Mammary epithelial cell (primary cell): ENCODE measurements at regions not wholly inside any gene's neighbourhood (a gene's known extent, or its start where the extent isn't known, plus 50 kb on each side); places are given as distances from the start of the nearest gene placed in this dataset.

Experiments
- CTCF ChIP-seq, 2 donors: IDR thresholded peaks in 1 of 2; conservative IDR thresholded peaks in 1 of 2; 2 replicates each; pipeline ENCODE4 v1.5.1; 2011 to 2012; ENCODE audit warnings: inconsistent platforms in 2 of 2, low read length in 2 of 2, mild to moderate bottlenecking in 2 of 2, control low read depth in 1 of 2, low read depth in 1 of 2; ENCODE audit not compliant: insufficient read depth in 1 of 2; ENCODE audit errors: extremely low read depth in 1 of 2
- EZH2 ChIP-seq: IDR thresholded peaks from 2 replicates; pipeline ENCODE4 v1.6.1; 2012; ENCODE audit warnings: low read length, inconsistent platforms, borderline replicate concordance

- TF ChIP-seq CTCF (conservative IDR thresholded peaks at IDR 0.05 in 1 of 2, IDR thresholded peaks at IDR 0.05 in 1 of 2; ENCODE audit: extremely low read depth in 1 of 2, insufficient read depth in 1 of 2, low read depth in 1 of 2, low read length in 2 of 2) (no peak), EZH2 (no peak)
These were observed 142.8 kb upstream of the RPL34 start for GRCh38 chr4:108477527-108478108.
